ENCODE measurements at regions not wholly inside any gene's neighbourhood (a gene's known extent, or its start where the extent isn't known, plus 50 kb on each side); places are given as distances from the start of the nearest gene placed in this dataset.

DNA sequence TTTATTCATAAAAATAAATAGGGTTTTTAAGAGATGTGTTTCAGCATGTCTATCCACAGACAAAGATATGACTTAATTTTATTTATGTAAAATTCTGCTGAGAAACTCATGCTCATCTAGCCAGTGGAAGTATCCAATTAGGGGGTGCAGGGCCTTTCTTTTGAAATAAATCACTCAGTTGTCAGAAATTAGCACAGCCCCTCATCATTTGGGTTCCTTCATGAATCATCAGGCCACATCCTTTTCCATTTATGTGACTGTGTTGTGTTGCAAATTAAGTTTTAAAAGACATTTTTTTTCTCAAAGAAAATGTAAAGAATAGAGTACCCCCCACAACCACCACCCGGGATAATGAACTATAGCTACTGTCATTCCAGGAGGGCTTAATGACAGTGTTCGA, 185.8 kb downstream of the NRP2 start:
- TF ChIP-seq, protein P1, sequence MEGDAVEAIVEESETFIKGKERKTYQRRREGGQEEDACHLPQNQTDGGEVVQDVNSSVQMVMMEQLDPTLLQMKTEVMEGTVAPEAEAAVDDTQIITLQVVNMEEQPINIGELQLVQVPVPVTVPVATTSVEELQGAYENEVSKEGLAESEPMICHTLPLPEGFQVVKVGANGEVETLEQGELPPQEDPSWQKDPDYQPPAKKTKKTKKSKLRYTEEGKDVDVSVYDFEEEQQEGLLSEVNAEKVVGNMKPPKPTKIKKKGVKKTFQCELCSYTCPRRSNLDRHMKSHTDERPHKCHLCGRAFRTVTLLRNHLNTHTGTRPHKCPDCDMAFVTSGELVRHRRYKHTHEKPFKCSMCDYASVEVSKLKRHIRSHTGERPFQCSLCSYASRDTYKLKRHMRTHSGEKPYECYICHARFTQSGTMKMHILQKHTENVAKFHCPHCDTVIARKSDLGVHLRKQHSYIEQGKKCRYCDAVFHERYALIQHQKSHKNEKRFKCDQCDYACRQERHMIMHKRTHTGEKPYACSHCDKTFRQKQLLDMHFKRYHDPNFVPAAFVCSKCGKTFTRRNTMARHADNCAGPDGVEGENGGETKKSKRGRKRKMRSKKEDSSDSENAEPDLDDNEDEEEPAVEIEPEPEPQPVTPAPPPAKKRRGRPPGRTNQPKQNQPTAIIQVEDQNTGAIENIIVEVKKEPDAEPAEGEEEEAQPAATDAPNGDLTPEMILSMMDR (IDR thresholded peaks at IDR 0.05) = no peak
- TF ChIP-seq POLR2AphosphoS5 (IDR thresholded peaks at IDR 0.05) (no peak), POLR2A (IDR thresholded peaks at IDR 0.05) (no peak), EP300 (IDR thresholded peaks at IDR 0.05) (no peak)
